ENCODE measurements at regions not wholly inside any gene's neighbourhood (a gene's known extent, or its start where the extent isn't known, plus 50 kb on each side); places are given as distances from the start of the nearest gene placed in this dataset.

DNA sequence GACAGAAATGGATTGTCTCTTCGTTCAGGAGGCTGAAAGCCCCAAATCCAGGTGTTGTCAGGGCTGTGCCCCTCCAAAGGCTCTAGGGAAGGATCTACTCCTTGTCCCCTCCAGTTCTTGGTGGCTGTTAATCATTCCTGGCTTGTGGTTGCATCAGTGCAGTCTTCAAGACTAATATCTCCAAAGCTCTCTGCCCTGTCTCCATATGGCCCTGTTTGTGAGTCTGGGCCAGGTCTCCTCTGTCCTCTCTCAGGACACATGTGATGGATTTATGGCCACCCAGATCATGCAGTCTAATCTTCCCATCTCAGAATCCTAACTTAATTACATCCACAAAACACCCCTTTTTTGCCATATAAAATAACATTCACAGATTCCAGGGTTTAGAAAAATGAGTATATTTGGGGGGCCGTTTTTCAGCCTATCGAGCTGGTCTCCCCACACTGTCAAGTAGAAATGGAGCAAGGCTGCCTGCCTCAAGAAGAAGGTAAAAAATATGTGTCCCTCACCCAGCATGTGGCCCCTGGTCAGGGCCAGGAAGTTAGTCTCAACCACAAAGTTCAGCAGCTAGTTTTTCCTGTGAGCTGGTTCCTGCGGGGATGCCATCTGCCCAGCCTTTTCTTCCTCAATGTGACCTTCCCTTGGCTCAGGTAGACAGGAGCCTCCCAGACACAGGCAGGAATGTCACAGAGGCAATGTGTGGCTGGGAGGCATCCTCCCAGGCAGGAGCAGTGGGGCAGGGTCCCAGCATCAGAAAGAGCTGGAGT lies 509.4 kb downstream of the IRX1 start:
- no peaks in the 10 kb centered on the region for H3K27me3 ChIP-seq (ENCODE audit: control insufficient read depth in 3 of 3, insufficient read depth in 3 of 3, low read length in 3 of 3)
- WGBS, 3 donors: 50 to 71% (median 65%) methylated on average over 4 of the region's 4 CpGs
- H3K36me3 ChIP-seq (ENCODE audit: control insufficient read depth in 3 of 3, insufficient read depth in 2 of 3, low read depth in 1 of 3, low read length in 3 of 3): no peaks in the 10 kb centered on the region
- no peaks in the 10 kb centered on the region for H3K4me1 ChIP-seq (ENCODE audit: control insufficient read depth in 3 of 3, insufficient read depth in 2 of 3, low read depth in 1 of 3, low read length in 2 of 3)
- H3K9me3 ChIP-seq (ENCODE audit: control insufficient read depth in 2 of 2, insufficient read depth in 1 of 2, low read depth in 1 of 2, low read length in 1 of 2): no peaks in the 10 kb centered on the region
- no peak for FAIRE-seq
- no peak overlapping the region for H3K27ac ChIP-seq (ENCODE audit: low read depth in 1 of 3, low read length in 2 of 3)
- no peak overlapping the region for H3K4me3 ChIP-seq (ENCODE audit: low read depth in 1 of 3, low read length in 3 of 3)
- no peak for DNase-seq

DNA sequence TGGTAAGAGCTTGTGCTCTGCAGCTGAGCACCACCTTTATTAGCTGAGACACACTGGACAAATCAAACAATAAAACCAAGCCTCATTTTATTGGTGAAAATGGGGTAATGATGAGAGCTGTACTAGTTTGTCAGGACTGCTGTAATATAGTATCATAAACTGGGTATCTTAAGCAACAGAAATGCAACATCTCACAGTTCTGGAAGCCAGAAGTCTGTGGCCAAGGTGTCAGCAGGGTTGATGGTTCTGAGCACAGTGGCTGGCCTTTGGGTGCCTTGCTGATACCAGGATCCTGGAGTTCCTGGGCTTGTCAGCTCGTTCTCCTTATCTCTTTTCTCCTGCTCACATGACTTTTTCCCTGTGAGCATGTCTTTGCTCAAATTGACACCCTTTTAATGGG lies 513.1 kb downstream of the IRX1 start:
- no peaks in the 10 kb centered on the region for H3K9me3 ChIP-seq (ENCODE audit: control insufficient read depth in 2 of 2, insufficient read depth in 1 of 2, low read depth in 1 of 2, low read length in 1 of 2)
- H3K4me1 ChIP-seq (ENCODE audit: control insufficient read depth in 3 of 3, insufficient read depth in 2 of 3, low read depth in 1 of 3, low read length in 2 of 3): no peaks in the 10 kb centered on the region
- H3K27me3 ChIP-seq (ENCODE audit: control insufficient read depth in 3 of 3, insufficient read depth in 3 of 3, low read length in 3 of 3): no peaks in the 10 kb centered on the region
- FAIRE-seq (no peak), DNase-seq (no peak)
- no peak overlapping the region for H3K4me3 ChIP-seq (ENCODE audit: low read depth in 1 of 3, low read length in 3 of 3)
- H3K36me3 ChIP-seq (ENCODE audit: control insufficient read depth in 3 of 3, insufficient read depth in 2 of 3, low read depth in 1 of 3, low read length in 3 of 3): no peaks in the 10 kb centered on the region
- H3K27ac ChIP-seq (ENCODE audit: low read depth in 1 of 3, low read length in 2 of 3): no peak overlapping the region
- WGBS, 3 donors: 16 to 35% (median 31%) methylated on average over 1 of the region's 1 CpG

DNA sequence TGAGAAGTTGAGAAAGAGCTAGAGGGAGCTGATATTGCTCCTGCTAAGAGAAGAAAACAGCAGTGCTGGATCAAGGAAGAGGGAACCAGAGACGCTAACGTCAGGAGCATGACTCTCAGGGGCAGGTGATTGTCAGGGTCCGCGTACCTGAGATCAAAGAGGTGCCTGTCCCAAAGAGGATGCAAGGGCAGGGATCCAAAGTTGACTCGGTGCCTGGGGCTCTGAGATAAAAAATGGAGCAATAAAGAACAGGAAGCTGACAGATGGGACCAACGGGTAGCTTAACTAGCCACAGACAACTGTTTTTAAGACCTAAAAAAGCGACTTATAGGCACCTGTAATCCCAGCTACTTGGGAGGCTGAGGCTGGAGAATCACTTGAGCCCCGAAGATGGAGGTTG lies 517.8 kb downstream of the IRX1 start:
- WGBS, 3 donors: 29 to 61% (median 47%) methylated on average over 8 of the region's 8 CpGs
- DNase-seq (peak in 1 of 2 donors; percentile 5), FAIRE-seq (no peak)
- Histone ChIP-seq H3K4me1 (ENCODE audit: control insufficient read depth in 3 of 3, insufficient read depth in 2 of 3, low read depth in 1 of 3, low read length in 2 of 3) (no peaks in the 10 kb centered on the region), H3K27me3 (ENCODE audit: control insufficient read depth in 3 of 3, insufficient read depth in 3 of 3, low read length in 3 of 3) (no peaks in the 10 kb centered on the region), H3K27ac (ENCODE audit: low read depth in 1 of 3, low read length in 2 of 3) (no peak overlapping the region), H3K4me3 (ENCODE audit: low read depth in 1 of 3, low read length in 3 of 3) (no peak overlapping the region), H3K9me3 (ENCODE audit: control insufficient read depth in 2 of 2, insufficient read depth in 1 of 2, low read depth in 1 of 2, low read length in 1 of 2) (no peaks in the 10 kb centered on the region), H3K36me3 (ENCODE audit: control insufficient read depth in 3 of 3, insufficient read depth in 2 of 3, low read depth in 1 of 3, low read length in 3 of 3) (no peaks in the 10 kb centered on the region)

- no peak for FAIRE-seq
- no peaks in the 10 kb centered on the region for H3K4me1 ChIP-seq (ENCODE audit: control insufficient read depth in 3 of 3, insufficient read depth in 2 of 3, low read depth in 1 of 3, low read length in 2 of 3)
- H3K27me3 ChIP-seq (ENCODE audit: control insufficient read depth in 3 of 3, insufficient read depth in 3 of 3, low read length in 3 of 3): no peaks in the 10 kb centered on the region
- no peak overlapping the region for H3K27ac ChIP-seq (ENCODE audit: low read depth in 1 of 3, low read length in 2 of 3)
- H3K36me3 ChIP-seq (ENCODE audit: control insufficient read depth in 3 of 3, insufficient read depth in 2 of 3, low read depth in 1 of 3, low read length in 3 of 3): no peaks in the 10 kb centered on the region
- no peak overlapping the region for H3K4me3 ChIP-seq (ENCODE audit: low read depth in 1 of 3, low read length in 3 of 3)
- no peaks in the 10 kb centered on the region for H3K9me3 ChIP-seq (ENCODE audit: control insufficient read depth in 2 of 2, insufficient read depth in 1 of 2, low read depth in 1 of 2, low read length in 1 of 2)
- WGBS, 3 donors: 85 to 89% (median 87%) methylated on average over 9 of the region's 9 CpGs
- DNase-seq: no peak
These were observed 518.3 kb downstream of the IRX1 start for GRCh38 chr5:4113905-4114304.

DNA sequence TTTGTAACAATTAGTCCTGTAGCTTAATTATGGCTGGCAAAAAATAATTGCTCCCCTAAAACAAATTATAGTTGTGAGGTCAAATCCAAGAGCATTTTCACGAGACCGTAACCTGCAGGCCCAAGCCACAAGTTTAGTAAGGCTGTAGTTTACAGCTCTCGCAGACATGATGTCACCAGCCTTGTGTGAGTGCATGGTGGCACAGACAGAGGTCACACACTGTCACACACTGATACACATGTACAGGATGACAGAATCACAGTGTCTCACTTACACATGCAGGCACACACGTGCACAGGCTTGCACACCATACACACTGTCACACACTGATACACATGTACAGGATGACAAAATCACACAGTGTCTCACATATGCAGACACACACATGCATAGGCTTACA lies 518.8 kb downstream of the IRX1 start:
- DNase-seq (no peak), FAIRE-seq (no peak)
- H3K9me3 ChIP-seq (ENCODE audit: control insufficient read depth in 2 of 2, insufficient read depth in 1 of 2, low read depth in 1 of 2, low read length in 1 of 2): no peaks in the 10 kb centered on the region
- H3K27me3 ChIP-seq (ENCODE audit: control insufficient read depth in 3 of 3, insufficient read depth in 3 of 3, low read length in 3 of 3): no peaks in the 10 kb centered on the region
- no peaks in the 10 kb centered on the region for H3K4me1 ChIP-seq (ENCODE audit: control insufficient read depth in 3 of 3, insufficient read depth in 2 of 3, low read depth in 1 of 3, low read length in 2 of 3)
- H3K36me3 ChIP-seq (ENCODE audit: control insufficient read depth in 3 of 3, insufficient read depth in 2 of 3, low read depth in 1 of 3, low read length in 3 of 3): no peaks in the 10 kb centered on the region
- 86 to 88% (median 87%) methylated on average over 4 of the region's 4 CpGs for WGBS, 3 donors
- H3K27ac ChIP-seq (ENCODE audit: low read depth in 1 of 3, low read length in 2 of 3): no peak overlapping the region
- no peak overlapping the region for H3K4me3 ChIP-seq (ENCODE audit: low read depth in 1 of 3, low read length in 3 of 3)

DNA sequence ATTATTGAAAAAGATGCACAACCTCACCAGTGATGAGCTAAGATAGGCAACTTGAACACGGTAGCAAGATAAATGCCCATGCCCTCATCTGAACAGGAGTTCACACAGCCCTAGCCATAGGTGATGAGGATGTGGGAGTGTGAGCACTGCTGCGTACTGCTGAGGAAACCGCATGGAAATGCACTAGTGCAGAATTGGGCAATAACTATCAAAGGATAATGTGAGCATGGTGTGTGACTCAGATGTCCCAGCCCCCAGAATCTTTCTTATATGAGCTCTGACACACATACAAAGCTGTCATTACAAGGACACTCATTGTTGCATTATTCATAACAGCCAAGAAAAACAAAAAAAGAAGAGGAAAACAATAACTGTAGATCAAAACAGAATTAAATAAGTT lies 521.2 kb downstream of the IRX1 start:
- H3K9me3 ChIP-seq (ENCODE audit: control insufficient read depth in 2 of 2, insufficient read depth in 1 of 2, low read depth in 1 of 2, low read length in 1 of 2): no peaks in the 10 kb centered on the region
- no peaks in the 10 kb centered on the region for H3K36me3 ChIP-seq (ENCODE audit: control insufficient read depth in 3 of 3, insufficient read depth in 2 of 3, low read depth in 1 of 3, low read length in 3 of 3)
- no peak overlapping the region for H3K27ac ChIP-seq (ENCODE audit: low read depth in 1 of 3, low read length in 2 of 3)
- 83 to 90% (median 83%) methylated on average over 3 of the region's 3 CpGs for WGBS, 3 donors
- FAIRE-seq (no peak), DNase-seq (no peak)
- H3K4me1 ChIP-seq (ENCODE audit: control insufficient read depth in 3 of 3, insufficient read depth in 2 of 3, low read depth in 1 of 3, low read length in 2 of 3): no peaks in the 10 kb centered on the region
- no peak overlapping the region for H3K4me3 ChIP-seq (ENCODE audit: low read depth in 1 of 3, low read length in 3 of 3)
- H3K27me3 ChIP-seq (ENCODE audit: control insufficient read depth in 3 of 3, insufficient read depth in 3 of 3, low read length in 3 of 3): no peaks in the 10 kb centered on the region

DNA sequence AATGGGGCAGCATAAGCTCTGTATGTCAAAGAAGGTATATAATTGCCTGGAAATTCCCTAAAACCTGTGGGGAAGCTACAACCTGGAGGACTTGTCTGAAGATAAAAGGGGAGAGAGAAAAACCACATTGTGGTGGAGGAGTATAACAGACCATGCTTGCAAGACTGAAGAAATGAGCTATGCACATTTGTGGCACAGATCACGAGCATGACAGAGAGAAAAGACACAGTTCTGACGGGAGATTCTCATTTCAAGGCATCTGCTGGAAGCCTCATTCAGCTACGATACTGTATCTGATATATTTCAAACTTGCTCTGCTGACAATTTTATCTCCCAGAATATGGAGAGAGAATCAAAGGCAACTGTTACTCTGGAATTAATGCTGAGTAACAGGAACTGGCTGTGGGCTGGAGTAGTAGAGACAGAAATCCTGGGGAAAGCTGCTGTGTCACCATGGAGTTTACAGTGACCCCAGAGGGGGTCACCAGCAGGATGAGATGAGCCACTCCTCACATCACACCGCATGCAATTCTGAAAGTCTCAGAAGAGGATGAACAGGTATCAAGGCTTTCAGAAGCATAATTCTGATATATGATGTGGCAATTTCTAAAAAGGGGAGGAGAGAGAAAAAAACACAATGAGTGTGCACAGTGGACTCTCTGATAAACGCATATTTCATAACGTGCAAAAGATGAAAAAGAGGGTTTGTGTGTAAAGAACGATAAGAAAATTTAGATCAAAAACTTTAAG lies 528.8 kb downstream of the IRX1 start:
- Histone ChIP-seq H3K4me1 (ENCODE audit: control insufficient read depth in 3 of 3, insufficient read depth in 2 of 3, low read depth in 1 of 3, low read length in 2 of 3) (no peaks in the 10 kb centered on the region), H3K9me3 (ENCODE audit: control insufficient read depth in 2 of 2, insufficient read depth in 1 of 2, low read depth in 1 of 2, low read length in 1 of 2) (peaks cover 0 to 5% of the 10 kb centered on the region in 2 donors), H3K27ac (ENCODE audit: low read depth in 1 of 3, low read length in 2 of 3) (no peak overlapping the region), H3K36me3 (ENCODE audit: control insufficient read depth in 3 of 3, insufficient read depth in 2 of 3, low read depth in 1 of 3, low read length in 3 of 3) (no peaks in the 10 kb centered on the region), H3K4me3 (ENCODE audit: low read depth in 1 of 3, low read length in 3 of 3) (no peak overlapping the region), H3K27me3 (ENCODE audit: control insufficient read depth in 3 of 3, insufficient read depth in 3 of 3, low read length in 3 of 3) (no peaks in the 10 kb centered on the region)
- DNase-seq: no peak
- no peak for FAIRE-seq
- 59 to 73% (median 69%) methylated on average over 7 of the region's 7 CpGs for WGBS, 3 donors

- H3K27me3 ChIP-seq (ENCODE audit: control insufficient read depth in 3 of 3, insufficient read depth in 3 of 3, low read length in 3 of 3): no peaks in the 10 kb centered on the region
- H3K4me3 ChIP-seq (ENCODE audit: low read depth in 1 of 3, low read length in 3 of 3): no peak overlapping the region
- no peak overlapping the region for H3K27ac ChIP-seq (ENCODE audit: low read depth in 1 of 3, low read length in 2 of 3)
- FAIRE-seq: no peak
- no peaks in the 10 kb centered on the region for H3K36me3 ChIP-seq (ENCODE audit: control insufficient read depth in 3 of 3, insufficient read depth in 2 of 3, low read depth in 1 of 3, low read length in 3 of 3)
- peaks cover 0 to 5% of the 10 kb centered on the region in 2 donors for H3K9me3 ChIP-seq (ENCODE audit: control insufficient read depth in 2 of 2, insufficient read depth in 1 of 2, low read depth in 1 of 2, low read length in 1 of 2)
- DNase-seq: no peak
- H3K4me1 ChIP-seq (ENCODE audit: control insufficient read depth in 3 of 3, insufficient read depth in 2 of 3, low read depth in 1 of 3, low read length in 2 of 3): no peaks in the 10 kb centered on the region
- WGBS, 3 donors: 88 to 94% (median 91%) methylated on average over 9 of the region's 9 CpGs
These were observed 533.4 kb downstream of the IRX1 start for GRCh38 chr5:4128994-4129393.

Measured in small intestine (tissue), 7 donors.